ENCODE measurements at regions not wholly inside any gene's neighbourhood (a gene's known extent, or its start where the extent isn't known, plus 50 kb on each side); places are given as distances from the start of the nearest gene placed in this dataset. TPM values are rescaled to one million over a fixed set of nuclear protein-coding genes. Genes with fewer than 3 reads are reported as not detected.

GRCh38 chr17:34201767-34202166 is 53.3 kb upstream of the CCL2 start:
- Histone ChIP-seq H3K9me3 (ENCODE audit: low read depth, low read length) (no peaks in the 10 kb centered on the region), H2AFZ (ENCODE audit: low read length) (no peak overlapping the region), H3K27ac (ENCODE audit: low read depth, low read length) (no peak overlapping the region), H3K4me1 (ENCODE audit: insufficient read depth, low read length) (no peaks in the 10 kb centered on the region), H3K36me3 (ENCODE audit: insufficient read depth, low read length) (no peaks in the 10 kb centered on the region), H3K27me3 (ENCODE audit: insufficient read depth, low read length) (peaks cover 12% of the 10 kb centered on the region), H3K4me3 (ENCODE audit: insufficient read depth, low read length) (no peak overlapping the region), H4K20me1 (ENCODE audit: insufficient read depth, low read length) (no peaks in the 10 kb centered on the region), H3K4me2 (ENCODE audit: insufficient read depth, low read length) (no peak overlapping the region), H3K79me2 (ENCODE audit: insufficient read depth, low read length) (no peaks in the 10 kb centered on the region)
- no peak for TF ChIP-seq CTCF (IDR thresholded peaks at IDR 0.05; ENCODE audit: extremely low read depth, low read depth, low read length)
- DNase-seq (ENCODE audit: insufficient read length, low spot score, missing footprints): no peak

- DNase-seq (ENCODE audit: insufficient read length, low spot score, missing footprints): no peak
- Histone ChIP-seq H3K27ac (ENCODE audit: low read depth, low read length) (no peak overlapping the region), H4K20me1 (ENCODE audit: insufficient read depth, low read length) (no peaks in the 10 kb centered on the region), H3K9me3 (ENCODE audit: low read depth, low read length) (no peaks in the 10 kb centered on the region), H3K4me2 (ENCODE audit: insufficient read depth, low read length) (no peak overlapping the region), H3K27me3 (ENCODE audit: insufficient read depth, low read length) (peaks cover 8% of the 10 kb centered on the region), H3K4me3 (ENCODE audit: insufficient read depth, low read length) (no peak overlapping the region), H2AFZ (ENCODE audit: low read length) (no peak overlapping the region), H3K79me2 (ENCODE audit: insufficient read depth, low read length) (no peaks in the 10 kb centered on the region), H3K4me1 (ENCODE audit: insufficient read depth, low read length) (no peaks in the 10 kb centered on the region), H3K36me3 (ENCODE audit: insufficient read depth, low read length) (no peaks in the 10 kb centered on the region)
- no peak for TF ChIP-seq CTCF (IDR thresholded peaks at IDR 0.05; ENCODE audit: extremely low read depth, low read depth, low read length)
These were observed 52.0 kb upstream of the CCL2 start for GRCh38 chr17:34203018-34203638.

- Histone ChIP-seq H3K9me3 (ENCODE audit: low read depth, low read length) (no peaks in the 10 kb centered on the region), H3K36me3 (ENCODE audit: insufficient read depth, low read length) (no peaks in the 10 kb centered on the region), H3K27me3 (ENCODE audit: insufficient read depth, low read length) (peaks cover under 1% of the 10 kb centered on the region), H2AFZ (ENCODE audit: low read length) (no peak overlapping the region), H3K27ac (ENCODE audit: low read depth, low read length) (no peak overlapping the region), H3K4me1 (ENCODE audit: insufficient read depth, low read length) (no peaks in the 10 kb centered on the region), H4K20me1 (ENCODE audit: insufficient read depth, low read length) (no peaks in the 10 kb centered on the region), H3K4me3 (ENCODE audit: insufficient read depth, low read length) (no peak overlapping the region), H3K79me2 (ENCODE audit: insufficient read depth, low read length) (no peaks in the 10 kb centered on the region), H3K4me2 (ENCODE audit: insufficient read depth, low read length) (no peak overlapping the region)
- DNase-seq (ENCODE audit: insufficient read length, low spot score, missing footprints): no peak
- no peak for TF ChIP-seq CTCF (IDR thresholded peaks at IDR 0.05; ENCODE audit: extremely low read depth, low read depth, low read length)
These were observed 50.7 kb upstream of the CCL2 start for GRCh38 chr17:34204402-34204801.

Small RNA genes lying in the stretch of these regions (small RNA-seq; reads per million reads assigned to genes)
- not detected for gene RNA5SP438
